Neuronal stem cell (in vitro differentiated cells): ENCODE measurements at regions not wholly inside any gene's neighbourhood (a gene's known extent, or its start where the extent isn't known, plus 50 kb on each side); places are given as distances from the start of the nearest gene placed in this dataset.

Experiments used
- DNase-seq: peaks from one replicate; pipeline ENCODE4 v3.0.0-alpha.2; 2013; ENCODE audit warnings: low spot score
- H2AFZ ChIP-seq: one replicate; pipeline ENCODE4 v1.6.1; 2013; ENCODE audit warnings: mild to moderate bottlenecking, low read length, inconsistent platforms
- H2AK5ac ChIP-seq: 2 replicates; pipeline ENCODE4 v1.6.1; 2013; ENCODE audit warnings: low read depth, mild to moderate bottlenecking, inconsistent platforms, low read length, moderate library complexity, mixed read lengths
- H2BK120ac ChIP-seq: 2 replicates; pipeline ENCODE4 v1.6.1; 2013; ENCODE audit warnings: low read depth, mild to moderate bottlenecking, inconsistent platforms, low read length, moderate library complexity, mixed read lengths
- H2BK12ac ChIP-seq: one replicate; pipeline ENCODE4 v1.6.1; 2013; ENCODE audit warnings: low read length, inconsistent platforms
- H2BK15ac ChIP-seq: 2 replicates; pipeline ENCODE4 v1.6.1; 2013; ENCODE audit warnings: mild to moderate bottlenecking, low read length, inconsistent platforms, mixed read lengths
- H2BK5ac ChIP-seq: one replicate; pipeline ENCODE4 v1.6.1; 2013; ENCODE audit warnings: inconsistent platforms, mild to moderate bottlenecking, low read length, moderate library complexity
- H3K14ac ChIP-seq: one replicate; pipeline ENCODE4 v1.6.1; 2013; ENCODE audit warnings: low read length, inconsistent platforms
- H3K18ac ChIP-seq: 2 replicates; pipeline ENCODE4 v1.6.1; 2013; ENCODE audit warnings: low read length, inconsistent platforms
- H3K23ac ChIP-seq: 2 replicates; pipeline ENCODE4 v1.6.1; 2013; ENCODE audit warnings: low read depth, mild to moderate bottlenecking, mixed read lengths, low read length, inconsistent platforms; ENCODE audit not compliant: poor library complexity
- H3K27ac ChIP-seq: replicated peaks from 3 replicates; pipeline ENCODE4 v1.5.1; 2013; ENCODE audit warnings: low read length, inconsistent platforms
- H3K27me3 ChIP-seq, 3 experiments: 2 replicates each; pipeline ENCODE4 v1.6.1; 2013; ENCODE audit warnings: low read length in 3 of 3, mild to moderate bottlenecking in 2 of 3, inconsistent platforms in 1 of 3, low read depth in 1 of 3, mixed read lengths in 1 of 3, moderate library complexity in 1 of 3; ENCODE audit not compliant: control insufficient read depth in 3 of 3, insufficient read depth in 3 of 3
- H3K36me3 ChIP-seq, 2 donors: replicated peaks in 1 of 2; 2 replicates each; pipeline ENCODE4 v1.6.1; 2013; ENCODE audit warnings: low read length in 2 of 2; ENCODE audit not compliant: control insufficient read depth in 2 of 2, insufficient read depth in 2 of 2
- H3K4ac ChIP-seq: 2 replicates; pipeline ENCODE4 v1.6.1; 2013; ENCODE audit warnings: inconsistent platforms, mild to moderate bottlenecking, low read length, moderate library complexity
- H3K4me1 ChIP-seq, 2 donors: 1 replicate in 1 of 2; 2 replicates in 1 of 2; pipeline ENCODE4 v1.6.1; 2013; ENCODE audit warnings: low read length in 2 of 2, low read depth in 1 of 2; ENCODE audit not compliant: control insufficient read depth in 2 of 2, insufficient read depth in 1 of 2
- H3K4me2 ChIP-seq: one replicate; pipeline ENCODE4 v1.6.1; 2013; ENCODE audit warnings: mild to moderate bottlenecking, low read length, inconsistent platforms; ENCODE audit not compliant: insufficient read depth, poor library complexity, severe bottlenecking
- H3K4me3 ChIP-seq, 2 donors: 2 replicates each; pipeline ENCODE4 v1.5.1; 2013; ENCODE audit warnings: low read length in 2 of 2, mild to moderate bottlenecking in 2 of 2, inconsistent platforms in 1 of 2, moderate library complexity in 1 of 2
- H3K79me1 ChIP-seq: one replicate; pipeline ENCODE4 v1.6.1; 2013; ENCODE audit warnings: low read depth, mild to moderate bottlenecking, inconsistent platforms, low read length, moderate library complexity
- H3K9ac ChIP-seq: one replicate; pipeline ENCODE4 v1.6.1; 2013; ENCODE audit warnings: mild to moderate bottlenecking, low read depth, low read length, inconsistent platforms; ENCODE audit not compliant: poor library complexity
- H3K9me3 ChIP-seq, 2 donors: replicated peaks in 1 of 2; 2 replicates each; pipeline versions ENCODE3 to v1.6.1; 2013; ENCODE audit warnings: low read length in 2 of 2, mild to moderate bottlenecking in 2 of 2, inconsistent platforms in 1 of 2, low read depth in 1 of 2, mixed read lengths in 1 of 2, moderate library complexity in 1 of 2; ENCODE audit not compliant: control insufficient read depth in 2 of 2, insufficient read depth in 1 of 2
- H4K8ac ChIP-seq: one replicate; pipeline ENCODE4 v1.6.1; 2013; ENCODE audit warnings: low read depth, mild to moderate bottlenecking, inconsistent platforms, low read length, moderate library complexity
- H4K91ac ChIP-seq: one replicate; pipeline ENCODE4 v1.6.1; 2013; ENCODE audit warnings: low read length, low read depth, mild to moderate bottlenecking, inconsistent platforms; ENCODE audit not compliant: poor library complexity
- WGBS, 2 donors: extraction: QIAGEN DNeasy Blood & Tissue Kit; methylation state at CpG; one replicate each; pipeline ENCODE4 v1.1.7; 2013; ENCODE audit warnings: missing lambda C conversion rate in 2 of 2, mixed read lengths in 1 of 2; ENCODE audit not compliant: insufficient read length in 2 of 2, insufficient replicate concordance in 1 of 2; ENCODE audit errors: extremely low coverage in 2 of 2; 5-methylcytosine and 5-hydroxymethylcytosine counted together

GRCh38 chr14:86639146-86639545 lies 1109.2 kb downstream of the FLRT2 start:
- Histone ChIP-seq H3K36me3 (no peaks in the 10 kb centered on the region), H3K9me3 (no peaks in the 10 kb centered on the region), H3K27me3 (no peaks in the 10 kb centered on the region), H3K4me1 (no peaks in the 10 kb centered on the region), H2BK12ac (no peak overlapping the region), H3K9ac (no peak overlapping the region), H2AFZ (no peak overlapping the region), H4K91ac (no peak overlapping the region), H2BK120ac (no peak overlapping the region), H3K4me3 (no peak overlapping the region), H3K79me1 (no peaks in the 10 kb centered on the region), H3K23ac (no peak overlapping the region), H3K14ac (no peak overlapping the region), H2BK15ac (no peak overlapping the region), H4K8ac (no peak overlapping the region), H3K18ac (no peak overlapping the region), H3K4me2 (no peak overlapping the region), H2BK5ac (no peak overlapping the region), H2AK5ac (no peak overlapping the region), H3K4ac (no peak overlapping the region), H3K27ac (no peak overlapping the region)
- no peak for DNase-seq
- no CpG with 5 or more reads among the region's 5 CpGs for WGBS, 2 donors

DNA sequence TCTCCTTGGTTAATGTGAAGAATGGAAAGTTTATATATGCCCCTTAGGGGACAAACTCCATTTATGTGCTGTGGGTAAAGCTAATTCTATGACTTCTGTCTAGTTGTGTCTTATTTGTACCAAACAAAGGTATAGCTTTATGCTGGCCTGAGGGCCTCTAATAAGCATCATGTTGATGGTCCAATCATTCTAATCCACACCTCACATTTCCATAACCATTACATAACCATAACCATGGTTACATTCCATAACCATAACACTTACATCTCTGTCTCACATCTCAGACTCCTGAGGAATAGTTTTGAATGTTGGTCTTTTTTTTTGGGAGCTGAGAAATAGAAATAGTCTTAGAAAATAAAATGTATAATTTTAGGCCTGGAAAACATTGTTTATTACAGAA lies 1097.1 kb downstream of the FLRT2 start:
- Histone ChIP-seq H2BK5ac (no peak overlapping the region), H2AK5ac (no peak overlapping the region)

GRCh38 chr14:86626530-86626929 lies 1096.6 kb downstream of the FLRT2 start:
- Histone ChIP-seq H2BK12ac (no peak overlapping the region), H3K4me2 (no peak overlapping the region), H2BK120ac (no peak overlapping the region), H2BK5ac (no peak overlapping the region), H3K27me3 (no peaks in the 10 kb centered on the region), H2BK15ac (no peak overlapping the region), H4K91ac (no peak overlapping the region), H3K4me3 (no peak overlapping the region), H3K4ac (no peak overlapping the region), H3K79me1 (no peaks in the 10 kb centered on the region), H2AFZ (no peak overlapping the region), H3K18ac (no peak overlapping the region), H3K9ac (no peak overlapping the region), H3K27ac (no peak overlapping the region), H2AK5ac (no peak overlapping the region), H4K8ac (no peak overlapping the region), H3K4me1 (no peaks in the 10 kb centered on the region), H3K9me3 (no peaks in the 10 kb centered on the region), H3K23ac (no peak overlapping the region), H3K14ac (no peak overlapping the region), H3K36me3 (no peaks in the 10 kb centered on the region)
- WGBS, 2 donors: no CpG with 5 or more reads among the region's 3 CpGs
- DNase-seq: no peak

More for the DNA sequence above, 1097.1 kb downstream of the FLRT2 start:
- no peaks in the 10 kb centered on the region for H3K79me1 ChIP-seq
- no peaks in the 10 kb centered on the region for H3K9me3 ChIP-seq
- H3K36me3 ChIP-seq: no peaks in the 10 kb centered on the region
- no peak overlapping the region for H3K23ac ChIP-seq
- H4K8ac ChIP-seq: no peak overlapping the region
- H3K4ac ChIP-seq: no peak overlapping the region
- H3K4me1 ChIP-seq: no peaks in the 10 kb centered on the region
- H3K4me3 ChIP-seq: no peak overlapping the region
- H3K14ac ChIP-seq: no peak overlapping the region
- DNase-seq: no peak
- no peaks in the 10 kb centered on the region for H3K27me3 ChIP-seq
- H3K27ac ChIP-seq: no peak overlapping the region
- no peak overlapping the region for H2BK12ac ChIP-seq
- H3K9ac ChIP-seq: no peak overlapping the region
- H3K4me2 ChIP-seq: no peak overlapping the region
- H2BK15ac ChIP-seq: no peak overlapping the region
- H2AFZ ChIP-seq: no peak overlapping the region
- H2BK120ac ChIP-seq: no peak overlapping the region
- no peak overlapping the region for H4K91ac ChIP-seq
- no peak overlapping the region for H3K18ac ChIP-seq

DNA sequence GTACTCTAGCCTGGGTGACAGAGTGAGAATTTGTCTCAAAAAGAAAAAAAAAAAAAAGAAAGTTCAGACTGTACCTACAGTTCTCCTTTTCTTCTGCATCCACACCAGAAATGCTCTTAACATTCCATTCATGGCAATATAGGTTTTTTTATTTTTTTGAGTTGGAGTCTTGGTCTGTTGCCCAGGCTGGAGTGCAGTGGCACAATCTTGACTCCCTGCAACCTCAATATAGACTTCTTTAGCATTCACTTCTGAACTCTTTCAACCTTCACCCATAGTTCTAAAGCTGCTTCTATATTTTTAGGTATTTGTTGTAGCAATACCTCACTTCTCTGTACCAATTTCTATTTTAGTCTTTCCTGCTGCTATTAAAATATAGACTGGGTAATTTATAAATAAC lies 1095.7 kb downstream of the FLRT2 start:
- H3K27ac ChIP-seq: no peak overlapping the region
- H4K91ac ChIP-seq: no peak overlapping the region
- no peak overlapping the region for H2BK12ac ChIP-seq
- H4K8ac ChIP-seq: no peak overlapping the region
- H2AK5ac ChIP-seq: no peak overlapping the region
- no peaks in the 10 kb centered on the region for H3K9me3 ChIP-seq
- H3K4me2 ChIP-seq: no peak overlapping the region
- no peak overlapping the region for H2BK15ac ChIP-seq
- no peak overlapping the region for H3K14ac ChIP-seq
- no peak for DNase-seq
- H3K36me3 ChIP-seq: no peaks in the 10 kb centered on the region
- no peak overlapping the region for H3K9ac ChIP-seq
- H3K23ac ChIP-seq: no peak overlapping the region
- no peak overlapping the region for H3K4me3 ChIP-seq
- H2BK120ac ChIP-seq: no peak overlapping the region
- no peaks in the 10 kb centered on the region for H3K79me1 ChIP-seq
- no peak overlapping the region for H2AFZ ChIP-seq
- H2BK5ac ChIP-seq: no peak overlapping the region
- no peak overlapping the region for H3K18ac ChIP-seq
- H3K27me3 ChIP-seq: no peaks in the 10 kb centered on the region
- no peaks in the 10 kb centered on the region for H3K4me1 ChIP-seq
- no peak overlapping the region for H3K4ac ChIP-seq
